ENCODE measurements at regions not wholly inside any gene's neighbourhood (a gene's known extent, or its start where the extent isn't known, plus 50 kb on each side); places are given as distances from the start of the nearest gene placed in this dataset.

GRCh38 chr14:53464376-53464775 lies 311.3 kb upstream of the DDHD1 start:
- H3K9me3 ChIP-seq (ENCODE audit: control insufficient read depth, low read depth, low read length), result no peaks in the 10 kb centered on the region
- H4K20me1 ChIP-seq (ENCODE audit: control insufficient read depth, extremely low read depth, insufficient read depth, low read length), result no peaks in the 10 kb centered on the region
- no peaks in the 10 kb centered on the region for H3K27me3 ChIP-seq (ENCODE audit: control insufficient read depth, extremely low read depth, insufficient read depth, low read length)
- no peak overlapping the region for H3K4me3 ChIP-seq (ENCODE audit: control insufficient read depth in 2 of 3, extremely low read depth in 1 of 3, insufficient read depth in 2 of 3, low read depth in 1 of 3, low read length in 3 of 3)
- no peaks in the 10 kb centered on the region for H3K79me2 ChIP-seq (ENCODE audit: control insufficient read depth, insufficient read depth, low read length)
- TF ChIP-seq EZH2 (IDR thresholded peaks at IDR 0.05; ENCODE audit: low read length), result no peak
- TF ChIP-seq, protein P1, sequence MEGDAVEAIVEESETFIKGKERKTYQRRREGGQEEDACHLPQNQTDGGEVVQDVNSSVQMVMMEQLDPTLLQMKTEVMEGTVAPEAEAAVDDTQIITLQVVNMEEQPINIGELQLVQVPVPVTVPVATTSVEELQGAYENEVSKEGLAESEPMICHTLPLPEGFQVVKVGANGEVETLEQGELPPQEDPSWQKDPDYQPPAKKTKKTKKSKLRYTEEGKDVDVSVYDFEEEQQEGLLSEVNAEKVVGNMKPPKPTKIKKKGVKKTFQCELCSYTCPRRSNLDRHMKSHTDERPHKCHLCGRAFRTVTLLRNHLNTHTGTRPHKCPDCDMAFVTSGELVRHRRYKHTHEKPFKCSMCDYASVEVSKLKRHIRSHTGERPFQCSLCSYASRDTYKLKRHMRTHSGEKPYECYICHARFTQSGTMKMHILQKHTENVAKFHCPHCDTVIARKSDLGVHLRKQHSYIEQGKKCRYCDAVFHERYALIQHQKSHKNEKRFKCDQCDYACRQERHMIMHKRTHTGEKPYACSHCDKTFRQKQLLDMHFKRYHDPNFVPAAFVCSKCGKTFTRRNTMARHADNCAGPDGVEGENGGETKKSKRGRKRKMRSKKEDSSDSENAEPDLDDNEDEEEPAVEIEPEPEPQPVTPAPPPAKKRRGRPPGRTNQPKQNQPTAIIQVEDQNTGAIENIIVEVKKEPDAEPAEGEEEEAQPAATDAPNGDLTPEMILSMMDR (optimal IDR thresholded peaks at IDR 0.05 in 1 of 3, IDR thresholded peaks at IDR 0.05 in 1 of 3, conservative IDR thresholded peaks at IDR 0.05 in 1 of 3; ENCODE audit: extremely low read depth in 1 of 3, insufficient read depth in 2 of 3, low read length in 3 of 3), result no peak
- no peaks in the 10 kb centered on the region for H3K36me3 ChIP-seq (ENCODE audit: control insufficient read depth in 2 of 2, extremely low read depth in 1 of 2, insufficient read depth in 2 of 2, low read length in 2 of 2)
- no peak overlapping the region for H3K9ac ChIP-seq (ENCODE audit: control insufficient read depth, extremely low read depth, insufficient read depth, low read length)
- no peaks in the 10 kb centered on the region for H3K4me1 ChIP-seq (ENCODE audit: control insufficient read depth, extremely low read depth, insufficient read depth, low read length)
- H3K9me1 ChIP-seq (ENCODE audit: control insufficient read depth, extremely low read depth, insufficient read depth, low read length), result no peaks in the 10 kb centered on the region
- no peak overlapping the region for H3K4me2 ChIP-seq (ENCODE audit: control insufficient read depth, extremely low read depth, insufficient read depth, low read depth, low read length)
- no peak overlapping the region for H2AFZ ChIP-seq (ENCODE audit: control insufficient read depth, low read length)
- H3K27ac ChIP-seq (ENCODE audit: control insufficient read depth, insufficient read depth, low read length), result no peak overlapping the region
- dilution Hi-C loops (cut with MboI; ENCODE audit: extremely low pct_ligation_motif_present, low sequenced_read_pairs), result no loop called here
- no peak for DNase-seq (ENCODE audit: low read depth, low spot score)
- FAIRE-seq, result no peak

DNA sequence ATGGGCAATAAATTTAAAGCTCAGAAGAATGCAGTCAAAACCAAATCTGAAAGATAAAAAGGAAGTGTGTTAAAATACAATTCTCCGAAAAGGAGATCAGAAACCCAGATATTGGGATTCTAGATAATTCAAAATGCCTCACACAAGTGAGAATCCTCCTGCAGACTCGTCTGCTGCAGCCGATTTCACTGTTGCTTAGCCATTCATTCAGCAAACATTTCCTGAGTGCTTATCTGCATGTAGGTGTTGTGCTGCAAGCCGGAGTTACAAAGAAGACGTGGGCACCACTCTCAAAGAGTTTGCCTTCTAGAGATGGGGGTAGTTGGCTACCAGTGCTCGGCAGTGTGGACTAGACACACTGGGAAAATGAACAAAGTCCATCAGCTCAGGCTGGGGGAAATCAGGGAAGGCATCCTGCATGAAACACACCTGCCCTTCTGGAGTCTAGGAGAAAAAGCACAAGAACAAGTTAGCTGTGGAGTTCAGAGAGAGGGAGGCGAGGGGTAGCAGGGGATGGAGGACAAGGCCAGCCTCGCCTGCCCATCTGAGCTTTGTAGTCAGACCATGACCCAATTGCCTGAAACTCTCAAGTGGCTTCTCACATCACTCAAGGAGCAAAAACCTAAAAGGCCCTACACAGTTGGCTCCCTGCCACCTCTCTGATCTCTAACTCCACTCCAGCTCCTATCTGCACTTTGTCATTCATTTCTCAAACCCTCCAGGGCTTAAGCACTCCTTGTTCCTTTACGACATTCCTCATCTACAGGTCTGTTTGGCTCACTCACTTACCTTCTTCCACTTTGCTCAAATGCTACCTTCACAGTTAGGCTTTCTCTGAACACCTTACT lies 310.0 kb upstream of the DDHD1 start:
- H3K9ac ChIP-seq (ENCODE audit: control insufficient read depth, extremely low read depth, insufficient read depth, low read length), result no peak overlapping the region
- DNase-seq (ENCODE audit: low read depth, low spot score), result no peak

More for the DNA sequence above, 310.0 kb upstream of the DDHD1 start:
- dilution Hi-C loops (cut with MboI; ENCODE audit: extremely low pct_ligation_motif_present, low sequenced_read_pairs), result no loop called here
- Histone ChIP-seq H3K27ac (ENCODE audit: control insufficient read depth, insufficient read depth, low read length) (no peak overlapping the region), H3K9me1 (ENCODE audit: control insufficient read depth, extremely low read depth, insufficient read depth, low read length) (no peaks in the 10 kb centered on the region), H3K79me2 (ENCODE audit: control insufficient read depth, insufficient read depth, low read length) (no peaks in the 10 kb centered on the region), H3K27me3 (ENCODE audit: control insufficient read depth, extremely low read depth, insufficient read depth, low read length) (no peaks in the 10 kb centered on the region), H4K20me1 (ENCODE audit: control insufficient read depth, extremely low read depth, insufficient read depth, low read length) (no peaks in the 10 kb centered on the region), H3K9me3 (ENCODE audit: control insufficient read depth, low read depth, low read length) (no peaks in the 10 kb centered on the region), H3K4me2 (ENCODE audit: control insufficient read depth, extremely low read depth, insufficient read depth, low read depth, low read length) (no peak overlapping the region), H3K4me3 (ENCODE audit: control insufficient read depth in 2 of 3, extremely low read depth in 1 of 3, insufficient read depth in 2 of 3, low read depth in 1 of 3, low read length in 3 of 3) (no peak overlapping the region), H3K4me1 (ENCODE audit: control insufficient read depth, extremely low read depth, insufficient read depth, low read length) (peaks cover 5% of the 10 kb centered on the region), H2AFZ (ENCODE audit: control insufficient read depth, low read length) (no peak overlapping the region), H3K36me3 (ENCODE audit: control insufficient read depth in 2 of 2, extremely low read depth in 1 of 2, insufficient read depth in 2 of 2, low read length in 2 of 2) (no peaks in the 10 kb centered on the region)
- no peak for TF ChIP-seq EZH2 (IDR thresholded peaks at IDR 0.05; ENCODE audit: low read length)
- FAIRE-seq, result peak; percentile 39

Data from keratinocyte (primary cell).